Endothelial cell of umbilical vein (primary cell): ENCODE measurements at regions not wholly inside any gene's neighbourhood (a gene's known extent, or its start where the extent isn't known, plus 50 kb on each side); places are given as distances from the start of the nearest gene placed in this dataset.

Experiments
- BruUV-seq: library from RNA; stranded (reverse); fragments of 400-500 nt; replicated peaks from 2 replicates; lab custom pipeline; 2021; lab: Mats Ljungman, UMichigan
- CTCF ChIA-PET: fragments of 300-600, 350-600 bp; sonication (Branson Sonifier 250); formaldehyde crosslinking; loops from one replicate; lab custom pipeline; 2021; ENCODE audit warnings: antibody characterized with exemption, inconsistent platforms; lab: Charles Lee
- POLR2A ChIA-PET: fragments of 300-600, 350-600 bp; sonication (Branson Sonifier 250); formaldehyde crosslinking; loops from one replicate; lab custom pipeline; 2021; ENCODE audit warnings: antibody characterized with exemption, inconsistent platforms; lab: Charles Lee
- DNase-seq: peaks from one replicate; pipeline ENCODE4 v3.0.0-alpha.2; 2011; ENCODE audit warnings: low read depth, low spot score
- FAIRE-seq: peaks from 2 replicates; lab custom pipeline; 2011; peaks lifted over from hg19 to GRCh38; lab: Jason Lieb, UNC
- H2AFZ ChIP-seq: 2 replicates; pipeline ENCODE4 v1.6.0; 2012; ENCODE audit warnings: low read depth, low read length, control low read depth, inconsistent platforms
- H3K27ac ChIP-seq: 2 replicates; pipeline ENCODE4 v1.5.1; 2011; ENCODE audit warnings: low read depth, mild to moderate bottlenecking, control low read depth, low read length, moderate library complexity; ENCODE audit not compliant: insufficient read depth
- H3K27me3 ChIP-seq, 2 experiments: 2 replicates each; pipeline versions ENCODE4 v1.6.0 to v1.6.1; 2011; ENCODE audit warnings: low read length in 2 of 2, mixed read lengths in 1 of 2; ENCODE audit not compliant: control insufficient read depth in 2 of 2, insufficient read depth in 2 of 2
- H3K36me3 ChIP-seq, 2 experiments: 2 replicates in 1 of 2; 3 replicates in 1 of 2; pipeline ENCODE4 v1.5.1; 2011; ENCODE audit warnings: low read length in 2 of 2, mild to moderate bottlenecking in 1 of 2, moderate library complexity in 1 of 2; ENCODE audit not compliant: control insufficient read depth in 2 of 2, insufficient read depth in 2 of 2; ENCODE audit errors: extremely low read depth in 1 of 2
- H3K4me1 ChIP-seq: 3 replicates; pipeline ENCODE4 v1.5.1; 2011; ENCODE audit warnings: mild to moderate bottlenecking, low read length; ENCODE audit not compliant: control insufficient read depth, insufficient read depth; ENCODE audit errors: extremely low read depth
- H3K4me2 ChIP-seq: 2 replicates; pipeline ENCODE4 v1.6.1; 2011; ENCODE audit warnings: low read length, control low read depth, mixed read lengths; ENCODE audit not compliant: insufficient read depth
- H3K4me3 ChIP-seq, 3 experiments: fragments of 200-600 bp in 1 of 3; sonication (generic), shearing (Covaris generic) in 1 of 3; replicated peaks in 1 of 3; 2 replicates each; pipeline ENCODE4 v1.5.1; 2011 to 2016; ENCODE audit warnings: control low read depth in 3 of 3, low read length in 3 of 3, mild to moderate bottlenecking in 2 of 3, inconsistent platforms in 1 of 3, low read depth in 1 of 3, moderate library complexity in 1 of 3; ENCODE audit not compliant: insufficient read depth in 1 of 3
- H3K79me2 ChIP-seq: 2 replicates; pipeline ENCODE4 v1.6.0; 2012; ENCODE audit warnings: low read length, inconsistent platforms; ENCODE audit not compliant: control insufficient read depth, insufficient read depth
- H3K9ac ChIP-seq: replicated peaks from 2 replicates; pipeline ENCODE3; 2011; ENCODE audit warnings: low read length, control low read depth; ENCODE audit not compliant: insufficient read depth; ENCODE audit errors: extremely low read depth
- H3K9me1 ChIP-seq: replicated peaks from 3 replicates; pipeline ENCODE4 v1.6.0; 2011; ENCODE audit warnings: mild to moderate bottlenecking, low read length; ENCODE audit not compliant: control insufficient read depth, insufficient read depth; ENCODE audit errors: extremely low read depth
- H3K9me3 ChIP-seq: replicated peaks from 2 replicates; pipeline ENCODE4 v1.5.1; 2012; ENCODE audit warnings: low read length, inconsistent platforms; ENCODE audit not compliant: control insufficient read depth, insufficient read depth
- H4K20me1 ChIP-seq: replicated peaks from 2 replicates; pipeline ENCODE3; 2011; ENCODE audit warnings: mild to moderate bottlenecking, low read length; ENCODE audit not compliant: control insufficient read depth, insufficient read depth; ENCODE audit errors: extremely low read depth
- EZH2 ChIP-seq: IDR thresholded peaks from 2 replicates; pipeline ENCODE4 v1.6.1; 2012; ENCODE audit warnings: borderline replicate concordance, low read depth, mild to moderate bottlenecking, moderate library complexity, low read length, inconsistent platforms; ENCODE audit not compliant: severe bottlenecking
- FOS ChIP-seq: IDR thresholded peaks from 2 replicates; pipeline ENCODE4 v1.6.1; 2011; ENCODE audit warnings: mild to moderate bottlenecking, low read length, moderate library complexity, borderline replicate concordance; ENCODE audit not compliant: insufficient read depth
- GATA2 ChIP-seq: IDR thresholded peaks from 2 replicates; pipeline ENCODE4 v1.7.0; 2011; ENCODE audit warnings: low read depth, mild to moderate bottlenecking, moderate library complexity, mixed read lengths, low read length; ENCODE audit not compliant: insufficient read length, insufficient read depth
- JUN ChIP-seq: IDR thresholded peaks from 2 replicates; pipeline ENCODE4 v1.6.1; 2011; ENCODE audit warnings: borderline replicate concordance, low read depth; ENCODE audit not compliant: insufficient read length, insufficient read depth
- MYC ChIP-seq: IDR thresholded peaks from one replicate; pipeline ENCODE4 v1.6.1; 2011; ENCODE audit warnings: mild to moderate bottlenecking, low read depth, low read length
- POLR2A ChIP-seq: IDR thresholded peaks from 2 replicates; pipeline ENCODE4 v1.6.1; 2012; ENCODE audit warnings: low read depth, mild to moderate bottlenecking, control low read depth, low read length
- POLR2AphosphoS5 ChIP-seq: IDR thresholded peaks from 2 replicates; pipeline ENCODE4 v1.6.1; 2012; ENCODE audit warnings: low read depth, mild to moderate bottlenecking, control low read depth, low read length, moderate library complexity; ENCODE audit not compliant: insufficient read depth
- dilution Hi-C: fragments of 300-500 bp; cut with MboI; formaldehyde crosslinking; loops from one replicate; pipeline ENCODE4 v1.15.0; 2019; ENCODE audit warnings: low sequenced_read_pairs; ENCODE audit not compliant: extremely low pct_ligation_motif_present
- intact Hi-C: fragments of 100-400 bp; cut with micrococcal nuclease; formaldehyde crosslinking; loops from one replicate; pipeline ENCODE4 v1.10.0; 2022
- TF ChIP-seq, protein P1 (sequence below): IDR thresholded peaks from 2 replicates; pipeline ENCODE4 v1.6.1; 2011; ENCODE audit not compliant: insufficient read depth, insufficient read length
- TF ChIP-seq, protein P2 (sequence below), 2 donors: IDR thresholded peaks; 1 replicate in 1 of 2; 2 replicates in 1 of 2; pipeline ENCODE4 v1.5.1; 2011; ENCODE audit warnings: low read length in 2 of 2, mild to moderate bottlenecking in 2 of 2, moderate library complexity in 2 of 2, control low read depth in 1 of 2, inconsistent platforms in 1 of 2, low read depth in 1 of 2; ENCODE audit not compliant: insufficient read depth in 1 of 2; ENCODE audit errors: extremely low read depth in 1 of 2

DNA sequence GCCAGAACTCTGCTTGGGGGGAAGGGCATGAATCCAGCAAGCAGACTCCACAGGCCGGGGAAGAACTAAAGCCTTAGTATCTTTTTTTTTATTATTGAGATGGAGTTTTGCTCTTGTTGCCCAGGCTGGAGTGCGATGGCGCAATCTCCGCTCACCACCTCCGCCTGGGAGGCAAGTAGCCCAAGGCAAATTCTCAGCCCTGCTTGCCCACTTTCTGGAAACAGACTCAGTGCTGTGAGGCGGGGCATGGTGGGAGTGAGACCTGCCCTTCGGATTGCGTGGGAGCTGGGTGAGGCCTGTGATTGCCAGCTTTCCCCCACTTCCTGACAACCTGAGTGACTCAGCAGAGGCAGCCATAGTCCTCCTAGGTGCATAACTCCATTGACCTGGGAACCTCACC, 348.8 kb downstream of the GASK1B start:
- Histone ChIP-seq H3K27ac (no peak overlapping the region), H3K27me3 (no peaks in the 10 kb centered on the region), H3K36me3 (no peaks in the 10 kb centered on the region), H3K9me3 (no peaks in the 10 kb centered on the region), H2AFZ (no peak overlapping the region), H3K79me2 (no peaks in the 10 kb centered on the region), H3K4me2 (no peak overlapping the region), H4K20me1 (no peaks in the 10 kb centered on the region), H3K9me1 (no peaks in the 10 kb centered on the region), H3K4me3 (no peak overlapping the region), H3K4me1 (no peaks in the 10 kb centered on the region), H3K9ac (no peak overlapping the region)
- BruUV-seq, result no TSS peak
- no peak for DNase-seq
- intact Hi-C loops (no loop called here), dilution Hi-C loops (no loop called here)
- ChIA-PET POLR2A (no interaction called here), CTCF (no interaction called here)
- TF ChIP-seq, protein P1, sequence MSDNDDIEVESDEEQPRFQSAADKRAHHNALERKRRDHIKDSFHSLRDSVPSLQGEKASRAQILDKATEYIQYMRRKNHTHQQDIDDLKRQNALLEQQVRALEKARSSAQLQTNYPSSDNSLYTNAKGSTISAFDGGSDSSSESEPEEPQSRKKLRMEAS, result no peak
- TF ChIP-seq, protein P2, sequence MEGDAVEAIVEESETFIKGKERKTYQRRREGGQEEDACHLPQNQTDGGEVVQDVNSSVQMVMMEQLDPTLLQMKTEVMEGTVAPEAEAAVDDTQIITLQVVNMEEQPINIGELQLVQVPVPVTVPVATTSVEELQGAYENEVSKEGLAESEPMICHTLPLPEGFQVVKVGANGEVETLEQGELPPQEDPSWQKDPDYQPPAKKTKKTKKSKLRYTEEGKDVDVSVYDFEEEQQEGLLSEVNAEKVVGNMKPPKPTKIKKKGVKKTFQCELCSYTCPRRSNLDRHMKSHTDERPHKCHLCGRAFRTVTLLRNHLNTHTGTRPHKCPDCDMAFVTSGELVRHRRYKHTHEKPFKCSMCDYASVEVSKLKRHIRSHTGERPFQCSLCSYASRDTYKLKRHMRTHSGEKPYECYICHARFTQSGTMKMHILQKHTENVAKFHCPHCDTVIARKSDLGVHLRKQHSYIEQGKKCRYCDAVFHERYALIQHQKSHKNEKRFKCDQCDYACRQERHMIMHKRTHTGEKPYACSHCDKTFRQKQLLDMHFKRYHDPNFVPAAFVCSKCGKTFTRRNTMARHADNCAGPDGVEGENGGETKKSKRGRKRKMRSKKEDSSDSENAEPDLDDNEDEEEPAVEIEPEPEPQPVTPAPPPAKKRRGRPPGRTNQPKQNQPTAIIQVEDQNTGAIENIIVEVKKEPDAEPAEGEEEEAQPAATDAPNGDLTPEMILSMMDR (IDR thresholded peaks at IDR 0.05; ENCODE audit: extremely low read depth in 1 of 2, insufficient read depth in 1 of 2, low read depth in 1 of 2, low read length in 2 of 2), result no peak
- TF ChIP-seq GATA2 (no peak), JUN (no peak), POLR2AphosphoS5 (no peak), EZH2 (no peak), FOS (no peak), MYC (no peak), POLR2A (no peak)
- no peak for FAIRE-seq
